ENCODE measurements at regions not wholly inside any gene's neighbourhood (a gene's known extent, or its start where the extent isn't known, plus 50 kb on each side); places are given as distances from the start of the nearest gene placed in this dataset.
A peak's percentile ranks its signal among the peaks of the same experiment; 100 is the strongest.

DNA sequence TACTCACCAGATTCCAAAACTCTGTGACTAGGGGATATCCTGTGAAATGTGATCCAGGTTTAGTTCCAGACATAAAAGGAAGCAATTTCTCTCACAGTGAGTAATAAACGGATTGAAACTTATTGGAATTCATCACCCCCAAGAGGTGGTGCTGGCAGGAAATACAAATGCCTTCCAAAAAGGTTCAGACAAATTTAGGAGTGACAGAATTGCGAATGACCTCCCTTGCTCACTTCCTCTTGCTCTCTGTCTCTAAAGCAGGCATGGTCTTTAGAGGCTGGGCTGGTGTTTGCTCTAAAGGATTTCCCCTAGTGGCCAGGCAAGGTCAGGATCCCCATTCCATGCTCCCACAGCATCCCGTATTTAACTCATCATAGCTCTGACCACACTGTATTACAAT is 449.4 kb upstream of the PPP2R3A start:
- no peak overlapping the region for H4K91ac ChIP-seq (ENCODE audit: low read depth, low read length)

DNA sequence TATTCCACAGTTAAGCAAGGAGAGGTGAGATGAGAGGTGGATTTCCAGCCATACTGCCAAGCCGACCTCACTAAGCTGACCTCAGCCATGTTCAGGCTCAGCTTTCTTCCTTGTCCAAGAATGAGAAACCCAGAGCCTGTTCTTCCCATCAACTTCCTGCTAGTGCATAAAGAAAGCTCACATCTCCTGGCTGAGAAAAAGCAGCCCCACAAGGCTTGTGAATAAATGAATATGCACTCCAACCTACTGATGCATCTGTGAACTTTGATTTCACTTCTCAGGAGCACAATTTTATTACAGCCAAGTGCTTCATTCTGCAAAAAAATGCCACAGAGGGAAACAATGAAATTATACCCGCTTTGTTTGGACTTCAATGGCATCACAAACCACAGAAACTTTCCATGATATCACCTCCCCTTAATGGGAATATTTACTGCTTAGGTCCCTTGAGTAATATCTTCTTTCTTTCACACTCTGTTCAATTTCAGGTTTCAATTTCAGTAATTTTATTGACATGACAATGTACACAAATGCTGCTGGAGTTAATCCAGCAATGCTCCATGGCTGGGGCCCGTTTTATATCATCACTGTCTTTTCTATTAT is 437.0 kb upstream of the PPP2R3A start:
- no peaks in the 10 kb centered on the region for H3K27me3 ChIP-seq (ENCODE audit: insufficient read depth, low read length)
- H3K18ac ChIP-seq (ENCODE audit: low read length) = no peak overlapping the region
- no peak overlapping the region for H3K4me2 ChIP-seq (ENCODE audit: low read length)
- H2BK5ac ChIP-seq (ENCODE audit: low read depth, low read length, poor library complexity) = no peak overlapping the region
- H3K79me2 ChIP-seq (ENCODE audit: control insufficient read depth, insufficient read depth, low read length, poor library complexity) = no peaks in the 10 kb centered on the region
- no peak overlapping the region for H3K4me3 ChIP-seq (ENCODE audit: low read depth, low read length)
- no peak overlapping the region for H3K27ac ChIP-seq (ENCODE audit: low read depth, low read length)
- DNase-seq = no peak
- H3K79me1 ChIP-seq (ENCODE audit: low read length) = no peaks in the 10 kb centered on the region
- H3K36me3 ChIP-seq (ENCODE audit: control insufficient read depth in 1 of 2, insufficient read depth in 2 of 2, low read length in 2 of 2) = no peaks in the 10 kb centered on the region
- H3K23ac ChIP-seq (ENCODE audit: low read length) = no peak overlapping the region
- H3K4me1 ChIP-seq (ENCODE audit: control insufficient read depth in 1 of 2, insufficient read depth in 2 of 2, low read length in 2 of 2) = no peaks in the 10 kb centered on the region
- H2AFZ ChIP-seq (ENCODE audit: insufficient read depth, low read length, poor library complexity) = no peak overlapping the region
- no peak overlapping the region for H4K91ac ChIP-seq (ENCODE audit: low read depth, low read length)
- H3K14ac ChIP-seq (ENCODE audit: low read length) = no peak overlapping the region
- no peak overlapping the region for H4K8ac ChIP-seq (ENCODE audit: low read depth, low read length)
- no peaks in the 10 kb centered on the region for H3K9me3 ChIP-seq (ENCODE audit: insufficient read depth, low read depth, low read length)
- no peak overlapping the region for H2AK5ac ChIP-seq (ENCODE audit: low read length)
- WGBS (ENCODE audit: extremely low coverage, insufficient coverage, insufficient read length) = no CpG with 5 or more reads among the region's 3 CpGs
- no peak overlapping the region for H3K9ac ChIP-seq (ENCODE audit: low read length)
- H4K12ac ChIP-seq (ENCODE audit: low read depth, low read length) = no peak overlapping the region
- no peak overlapping the region for H2BK120ac ChIP-seq (ENCODE audit: insufficient read depth, low read length, poor library complexity)
- H3K4ac ChIP-seq (ENCODE audit: low read depth, low read length) = no peak overlapping the region
- H2BK12ac ChIP-seq (ENCODE audit: low read length) = no peak overlapping the region

More for the DNA sequence above, 449.4 kb upstream of the PPP2R3A start:
- Histone ChIP-seq H2BK12ac (ENCODE audit: low read length) (no peak overlapping the region), H3K14ac (ENCODE audit: low read length) (no peak overlapping the region), H3K4ac (ENCODE audit: low read depth, low read length) (no peak overlapping the region), H3K79me2 (ENCODE audit: control insufficient read depth, insufficient read depth, low read length, poor library complexity) (peaks cover 2% of the 10 kb centered on the region), H2AK5ac (ENCODE audit: low read length) (no peak overlapping the region), H2BK5ac (ENCODE audit: low read depth, low read length, poor library complexity) (no peak overlapping the region), H3K79me1 (ENCODE audit: low read length) (peaks cover 3% of the 10 kb centered on the region), H2BK120ac (ENCODE audit: insufficient read depth, low read length, poor library complexity) (no peak overlapping the region), H4K8ac (ENCODE audit: low read depth, low read length) (no peak overlapping the region), H3K27ac (ENCODE audit: low read depth, low read length) (no peak overlapping the region), H3K36me3 (ENCODE audit: control insufficient read depth in 1 of 2, insufficient read depth in 2 of 2, low read length in 2 of 2) (no peaks in the 10 kb centered on the region), H3K27me3 (ENCODE audit: insufficient read depth, low read length) (no peaks in the 10 kb centered on the region), H3K9me3 (ENCODE audit: insufficient read depth, low read depth, low read length) (no peaks in the 10 kb centered on the region), H3K4me2 (ENCODE audit: low read length) (no peak overlapping the region), H3K4me3 (ENCODE audit: low read depth, low read length) (peak overlapping the region; percentile 30), H3K4me1 (ENCODE audit: control insufficient read depth in 1 of 2, insufficient read depth in 2 of 2, low read length in 2 of 2) (peaks cover 4 to 5% of the 10 kb centered on the region in 2 experiments), H3K9ac (ENCODE audit: low read length) (no peak overlapping the region), H3K23ac (ENCODE audit: low read length) (no peak overlapping the region), H2AFZ (ENCODE audit: insufficient read depth, low read length, poor library complexity) (no peak overlapping the region), H3K18ac (ENCODE audit: low read length) (no peak overlapping the region), H4K12ac (ENCODE audit: low read depth, low read length) (no peak overlapping the region)
- DNase-seq = peak in 1 of 2 donors; percentile 7
- no CpG with 5 or more reads among the region's 3 CpGs for WGBS (ENCODE audit: extremely low coverage, insufficient coverage, insufficient read length)

DNA sequence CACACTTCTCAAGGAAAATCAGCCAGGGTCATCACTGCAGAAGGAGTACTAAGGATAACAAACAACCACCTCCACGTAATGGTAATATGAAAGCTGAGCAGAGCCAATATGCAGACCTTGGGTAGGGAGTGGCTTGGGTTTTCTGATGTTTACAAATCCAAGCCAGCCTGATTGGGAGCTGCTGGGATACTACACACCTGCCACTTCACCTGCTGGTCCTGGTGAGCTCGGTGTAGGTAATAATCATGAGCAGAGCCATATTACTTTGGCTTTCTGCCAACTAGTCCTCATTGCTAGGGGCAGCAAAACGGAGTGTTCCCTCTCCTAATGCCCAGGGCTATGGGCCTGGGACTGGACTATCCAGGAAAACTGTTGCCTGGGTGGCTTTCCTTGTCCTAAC is 433.5 kb upstream of the PPP2R3A start:
- no peak overlapping the region for H2BK5ac ChIP-seq (ENCODE audit: low read depth, low read length, poor library complexity)
- no peak overlapping the region for H3K4me3 ChIP-seq (ENCODE audit: low read depth, low read length)
- H2BK120ac ChIP-seq (ENCODE audit: insufficient read depth, low read length, poor library complexity) = no peak overlapping the region
- no peak overlapping the region for H3K14ac ChIP-seq (ENCODE audit: low read length)
- H4K8ac ChIP-seq (ENCODE audit: low read depth, low read length) = no peak overlapping the region
- no peak overlapping the region for H3K9ac ChIP-seq (ENCODE audit: low read length)
- no peak overlapping the region for H3K18ac ChIP-seq (ENCODE audit: low read length)
- H3K4ac ChIP-seq (ENCODE audit: low read depth, low read length) = no peak overlapping the region
- no peak overlapping the region for H4K91ac ChIP-seq (ENCODE audit: low read depth, low read length)
- H3K36me3 ChIP-seq (ENCODE audit: control insufficient read depth in 1 of 2, insufficient read depth in 2 of 2, low read length in 2 of 2) = no peaks in the 10 kb centered on the region
- H3K27ac ChIP-seq (ENCODE audit: low read depth, low read length) = no peak overlapping the region
- no peak overlapping the region for H2BK12ac ChIP-seq (ENCODE audit: low read length)
- H3K79me1 ChIP-seq (ENCODE audit: low read length) = no peaks in the 10 kb centered on the region
- WGBS (ENCODE audit: extremely low coverage, insufficient coverage, insufficient read length) = no CpG with 5 or more reads among the region's 3 CpGs
- DNase-seq = no peak
- no peak overlapping the region for H2AFZ ChIP-seq (ENCODE audit: insufficient read depth, low read length, poor library complexity)
- H3K79me2 ChIP-seq (ENCODE audit: control insufficient read depth, insufficient read depth, low read length, poor library complexity) = no peaks in the 10 kb centered on the region
- H4K12ac ChIP-seq (ENCODE audit: low read depth, low read length) = no peak overlapping the region
- no peak overlapping the region for H3K4me2 ChIP-seq (ENCODE audit: low read length)
- H2AK5ac ChIP-seq (ENCODE audit: low read length) = no peak overlapping the region
- H3K23ac ChIP-seq (ENCODE audit: low read length) = no peak overlapping the region
- no peaks in the 10 kb centered on the region for H3K27me3 ChIP-seq (ENCODE audit: insufficient read depth, low read length)
- no peaks in the 10 kb centered on the region for H3K4me1 ChIP-seq (ENCODE audit: control insufficient read depth in 1 of 2, insufficient read depth in 2 of 2, low read length in 2 of 2)
- H3K9me3 ChIP-seq (ENCODE audit: insufficient read depth, low read depth, low read length) = no peaks in the 10 kb centered on the region

DNA sequence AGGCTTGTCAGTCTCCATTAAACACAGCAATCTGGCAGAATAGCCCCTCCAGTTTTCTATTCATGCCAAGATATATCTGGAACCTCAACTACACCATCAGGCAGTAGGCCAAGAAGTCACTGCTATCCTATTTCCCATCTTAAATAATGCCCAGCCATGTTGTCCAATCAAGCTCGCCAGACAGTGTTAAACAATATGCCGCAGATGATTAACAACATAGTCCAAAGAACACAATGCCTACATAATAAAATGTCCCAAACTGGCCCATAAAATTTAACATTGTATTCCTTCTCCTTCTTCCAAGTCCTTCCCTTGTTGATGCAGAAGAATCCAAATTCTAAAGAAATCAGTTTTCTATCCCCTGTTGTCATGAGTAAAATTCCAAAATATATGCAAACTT is 427.4 kb upstream of the PPP2R3A start:
- Histone ChIP-seq H3K79me1 (ENCODE audit: low read length) (no peaks in the 10 kb centered on the region), H4K8ac (ENCODE audit: low read depth, low read length) (no peak overlapping the region), H2BK5ac (ENCODE audit: low read depth, low read length, poor library complexity) (no peak overlapping the region), H2BK120ac (ENCODE audit: insufficient read depth, low read length, poor library complexity) (no peak overlapping the region), H3K4me2 (ENCODE audit: low read length) (no peak overlapping the region), H3K27me3 (ENCODE audit: insufficient read depth, low read length) (no peaks in the 10 kb centered on the region), H2BK12ac (ENCODE audit: low read length) (no peak overlapping the region), H4K12ac (ENCODE audit: low read depth, low read length) (no peak overlapping the region), H3K4ac (ENCODE audit: low read depth, low read length) (no peak overlapping the region), H3K18ac (ENCODE audit: low read length) (no peak overlapping the region), H3K4me1 (ENCODE audit: control insufficient read depth in 1 of 2, insufficient read depth in 2 of 2, low read length in 2 of 2) (no peaks in the 10 kb centered on the region), H3K79me2 (ENCODE audit: control insufficient read depth, insufficient read depth, low read length, poor library complexity) (no peaks in the 10 kb centered on the region), H3K9me3 (ENCODE audit: insufficient read depth, low read depth, low read length) (no peaks in the 10 kb centered on the region), H3K36me3 (ENCODE audit: control insufficient read depth in 1 of 2, insufficient read depth in 2 of 2, low read length in 2 of 2) (no peaks in the 10 kb centered on the region), H2AFZ (ENCODE audit: insufficient read depth, low read length, poor library complexity) (no peak overlapping the region), H3K9ac (ENCODE audit: low read length) (no peak overlapping the region), H3K23ac (ENCODE audit: low read length) (no peak overlapping the region), H3K14ac (ENCODE audit: low read length) (no peak overlapping the region), H2AK5ac (ENCODE audit: low read length) (no peak overlapping the region), H4K91ac (ENCODE audit: low read depth, low read length) (no peak overlapping the region), H3K4me3 (ENCODE audit: low read depth, low read length) (no peak overlapping the region), H3K27ac (ENCODE audit: low read depth, low read length) (no peak overlapping the region)
- DNase-seq = no peak
- WGBS (ENCODE audit: extremely low coverage, insufficient coverage, insufficient read length) = no CpG with 5 or more reads among the region's 2 CpGs

All from trophoblast cell (in vitro differentiated cells and primary cell).